ENCODE measurements at regions not wholly inside any gene's neighbourhood (a gene's known extent, or its start where the extent isn't known, plus 50 kb on each side); places are given as distances from the start of the nearest gene placed in this dataset.

- FAIRE-seq (no peak), DNase-seq (ENCODE audit: insufficient read length, low spot score) (no peak)
- no peak for TF ChIP-seq CTCF (IDR thresholded peaks at IDR 0.05; ENCODE audit: insufficient read depth, missing control alignments)
Observed at GRCh38 chr11:112396076-112396475, 135.4 kb upstream of the PLET1 start.

- no peak for FAIRE-seq
- no peak for TF ChIP-seq CTCF (IDR thresholded peaks at IDR 0.05; ENCODE audit: insufficient read depth, missing control alignments)
- DNase-seq (ENCODE audit: insufficient read length, low spot score): no peak
Observed at GRCh38 chr11:112398798-112399478, 138.3 kb upstream of the PLET1 start.

- DNase-seq (ENCODE audit: insufficient read length, low spot score) (no peak), FAIRE-seq (no peak)
- no peak for TF ChIP-seq CTCF (IDR thresholded peaks at IDR 0.05; ENCODE audit: insufficient read depth, missing control alignments)
Observed at GRCh38 chr11:112400476-112401014, 139.9 kb upstream of the PLET1 start.

GRCh38 chr11:112401036-112401769 lies 140.5 kb upstream of the PLET1 start:
- no peak for TF ChIP-seq CTCF (IDR thresholded peaks at IDR 0.05; ENCODE audit: insufficient read depth, missing control alignments)
- DNase-seq (ENCODE audit: insufficient read length, low spot score): no peak
- no peak for FAIRE-seq

- FAIRE-seq (no peak), DNase-seq (ENCODE audit: insufficient read length, low spot score) (no peak)
- no peak for TF ChIP-seq CTCF (IDR thresholded peaks at IDR 0.05; ENCODE audit: insufficient read depth, missing control alignments)
Observed at GRCh38 chr11:112403432-112403831, 142.8 kb upstream of the PLET1 start.

GRCh38 chr11:112404112-112404511 lies 143.5 kb upstream of the PLET1 start:
- DNase-seq (ENCODE audit: insufficient read length, low spot score) (no peak), FAIRE-seq (no peak)
- no peak for TF ChIP-seq CTCF (IDR thresholded peaks at IDR 0.05; ENCODE audit: insufficient read depth, missing control alignments)

- FAIRE-seq (no peak), DNase-seq (ENCODE audit: insufficient read length, low spot score) (no peak)
- no peak for TF ChIP-seq CTCF (IDR thresholded peaks at IDR 0.05; ENCODE audit: insufficient read depth, missing control alignments)
Observed at GRCh38 chr11:112408517-112408916, 147.9 kb upstream of the PLET1 start.

All from D721Med (cell line).